Uterus (tissue), 2 donors: ENCODE measurements at regions not wholly inside any gene's neighbourhood (a gene's known extent, or its start where the extent isn't known, plus 50 kb on each side); places are given as distances from the start of the nearest gene placed in this dataset.

Source experiments
- CTCF ChIP-seq, 4 experiments: fragments of 200-600 bp in 2 of 4; fragments of 450-650 bp in 2 of 4; sonication (generic) in 2 of 4; IDR thresholded peaks; one replicate each; pipeline ENCODE4 v1.5.1; 2016 to 2019; ENCODE audit warnings: antibody characterized with exemption in 4 of 4, mild to moderate bottlenecking in 2 of 4, moderate library complexity in 1 of 4
- POLR2A ChIP-seq, 2 donors: fragments of 450-650 bp; IDR thresholded peaks; one replicate each; pipeline ENCODE4 v1.6.1; 2016; ENCODE audit warnings: antibody characterized with exemption in 2 of 2, mild to moderate bottlenecking in 1 of 2, moderate library complexity in 1 of 2

- TF ChIP-seq CTCF (IDR thresholded peaks at IDR 0.05) (no peak), POLR2A (IDR thresholded peaks at IDR 0.05) (no peak)
Measured at GRCh38 chr12:71242511-71242910, 84.7 kb upstream of the TSPAN8 start.
